ENCODE measurements at regions not wholly inside any gene's neighbourhood (a gene's known extent, or its start where the extent isn't known, plus 50 kb on each side); places are given as distances from the start of the nearest gene placed in this dataset.

- no peak for DNase-seq (ENCODE audit: low read depth)
Observed at GRCh38 chr20:10806539-10806938, 132.7 kb upstream of the JAG1 start.

GRCh38 chr20:10807013-10807412 is 133.2 kb upstream of the JAG1 start:
- DNase-seq (ENCODE audit: low read depth), result no peak

GRCh38 chr20:10812759-10813327 is 139.0 kb upstream of the JAG1 start:
- DNase-seq (ENCODE audit: low read depth), result no peak

GRCh38 chr20:10823585-10823984 is 149.8 kb upstream of the JAG1 start:
- DNase-seq (ENCODE audit: low read depth), result no peak

- DNase-seq (ENCODE audit: low read depth), result no peak
Observed at GRCh38 chr20:10824750-10825500, 151.1 kb upstream of the JAG1 start.

- no peak for DNase-seq (ENCODE audit: low read depth)
Observed at GRCh38 chr20:10826111-10826510, 152.3 kb upstream of the JAG1 start.

GRCh38 chr20:10828180-10828579 is 154.4 kb upstream of the JAG1 start:
- DNase-seq (ENCODE audit: low read depth), result no peak

- DNase-seq (ENCODE audit: low read depth), result no peak
Observed at GRCh38 chr20:10832141-10832540, 158.3 kb upstream of the JAG1 start.

GRCh38 chr20:10837901-10838300 is 164.1 kb upstream of the JAG1 start:
- DNase-seq (ENCODE audit: low read depth), result no peak

- DNase-seq (ENCODE audit: low read depth), result no peak
Observed at GRCh38 chr20:10842116-10842515, 168.3 kb upstream of the JAG1 start.

- no peak for DNase-seq (ENCODE audit: low read depth)
Observed at GRCh38 chr20:10843146-10843711, 169.4 kb upstream of the JAG1 start.

GRCh38 chr20:10846766-10847165 is 173.0 kb upstream of the JAG1 start:
- no peak for DNase-seq (ENCODE audit: low read depth)

- peak; percentile 61 for DNase-seq (ENCODE audit: low read depth)
Observed at GRCh38 chr20:10848810-10849370, 175.1 kb upstream of the JAG1 start.

- DNase-seq (ENCODE audit: low read depth), result no peak
Observed at GRCh38 chr20:10853176-10853575, 179.4 kb upstream of the JAG1 start.

- no peak for DNase-seq (ENCODE audit: low read depth)
Observed at GRCh38 chr20:10853731-10854130, 179.9 kb upstream of the JAG1 start.

- no peak for DNase-seq (ENCODE audit: low read depth)
Observed at GRCh38 chr20:10854976-10855375, 181.2 kb upstream of the JAG1 start.

GRCh38 chr20:10855778-10856177 is 182.0 kb upstream of the JAG1 start:
- DNase-seq (ENCODE audit: low read depth), result no peak

GRCh38 chr20:10856237-10857015 is 182.6 kb upstream of the JAG1 start:
- no peak for DNase-seq (ENCODE audit: low read depth)

GRCh38 chr20:10857352-10858070 is 183.7 kb upstream of the JAG1 start:
- no peak for DNase-seq (ENCODE audit: low read depth)

GRCh38 chr20:10861090-10861489 is 187.3 kb upstream of the JAG1 start:
- no peak for DNase-seq (ENCODE audit: low read depth)

- no peak for DNase-seq (ENCODE audit: low read depth)
Observed at GRCh38 chr20:10861619-10862018, 187.8 kb upstream of the JAG1 start.

Measured in GM04504 (cell line).